Common myeloid progenitor, CD34-positive (primary cell): ENCODE measurements at regions not wholly inside any gene's neighbourhood (a gene's known extent, or its start where the extent isn't known, plus 50 kb on each side); places are given as distances from the start of the nearest gene placed in this dataset.
"Not testable (repeated sequence)": the region's sequence is repeated elsewhere in the genome, so short reads cannot be mapped to it uniquely, and the experiment has no call there.

ENCODE experiments used
- CTCF ChIA-PET: fragments of 350-600 bp; sonication (Branson Sonifier 250); formaldehyde crosslinking; loops from one replicate; lab custom pipeline; 2021; ENCODE audit warnings: antibody characterized with exemption; lab: Charles Lee
- POLR2A ChIA-PET: fragments of 350-600 bp; sonication (Branson Sonifier 250); formaldehyde crosslinking; loops from one replicate; lab custom pipeline; 2021; ENCODE audit warnings: antibody characterized with exemption; lab: Charles Lee
- DNase-seq, 3 donors: peaks; one replicate each; pipeline versions ENCODE4 v3.0.0 to v3.0.0-alpha.2; 2013
- H3K27ac ChIP-seq, 2 experiments: 1 replicate in 1 of 2; 2 replicates in 1 of 2; pipeline ENCODE4 v1.7.0; 2013; ENCODE audit warnings: inconsistent platforms in 2 of 2, low read length in 2 of 2, mild to moderate bottlenecking in 2 of 2, low read depth in 1 of 2, moderate library complexity in 1 of 2; ENCODE audit not compliant: severe bottlenecking in 2 of 2, insufficient read depth in 1 of 2, poor library complexity in 1 of 2
- H3K27me3 ChIP-seq, 5 experiments: replicated peaks in 2 of 5; 1 replicate in 3 of 5; 2 replicates in 2 of 5; pipeline versions ENCODE4 v1.6.1 to v1.7.0; 2013; ENCODE audit warnings: low read length in 4 of 5, mild to moderate bottlenecking in 2 of 5, moderate library complexity in 2 of 5, inconsistent platforms in 1 of 5; ENCODE audit not compliant: insufficient read depth in 5 of 5, control insufficient read depth in 4 of 5
- H3K36me3 ChIP-seq, 4 experiments: 1 replicate in 2 of 4; 2 replicates in 2 of 4; pipeline versions ENCODE4 v1.6.1 to v1.7.0; 2013; ENCODE audit warnings: low read length in 3 of 4, control low read depth in 1 of 4, mild to moderate bottlenecking in 1 of 4; ENCODE audit not compliant: control insufficient read depth in 4 of 4, insufficient read depth in 4 of 4
- H3K4me1 ChIP-seq, 4 experiments: 1 replicate in 3 of 4; 2 replicates in 1 of 4; pipeline versions ENCODE4 v1.6.1 to v1.7.1; 2013; ENCODE audit warnings: low read length in 3 of 4, mild to moderate bottlenecking in 3 of 4, control low read depth in 1 of 4, inconsistent platforms in 1 of 4, moderate library complexity in 1 of 4; ENCODE audit not compliant: control insufficient read depth in 4 of 4, insufficient read depth in 4 of 4; ENCODE audit errors: control extremely low read depth in 1 of 4
- H3K4me3 ChIP-seq, 7 experiments: 1 replicate in 4 of 7; 2 replicates in 3 of 7; pipeline versions ENCODE4 v1.5.1 to v1.7.0; 2013; ENCODE audit warnings: mild to moderate bottlenecking in 7 of 7, low read length in 6 of 7, moderate library complexity in 6 of 7, inconsistent platforms in 2 of 7, low read depth in 2 of 7, control low read depth in 1 of 7; ENCODE audit not compliant: insufficient read depth in 4 of 7, control insufficient read depth in 1 of 7; ENCODE audit errors: extremely low read depth in 1 of 7
- H3K9me3 ChIP-seq, 5 experiments: 1 replicate in 4 of 5; 2 replicates in 1 of 5; pipeline versions ENCODE4 v1.6.1 to v1.7.1; 2013; ENCODE audit warnings: low read length in 4 of 5, mild to moderate bottlenecking in 2 of 5, inconsistent platforms in 1 of 5, low read depth in 1 of 5, moderate library complexity in 1 of 5; ENCODE audit not compliant: control insufficient read depth in 4 of 5, insufficient read depth in 2 of 5; ENCODE audit errors: control extremely low read depth in 1 of 5
- WGBS: methylation state at CpG from one replicate; pipeline ENCODE4 v1.1.5; 2013; ENCODE audit not compliant: insufficient coverage; 5-methylcytosine and 5-hydroxymethylcytosine counted together

DNA sequence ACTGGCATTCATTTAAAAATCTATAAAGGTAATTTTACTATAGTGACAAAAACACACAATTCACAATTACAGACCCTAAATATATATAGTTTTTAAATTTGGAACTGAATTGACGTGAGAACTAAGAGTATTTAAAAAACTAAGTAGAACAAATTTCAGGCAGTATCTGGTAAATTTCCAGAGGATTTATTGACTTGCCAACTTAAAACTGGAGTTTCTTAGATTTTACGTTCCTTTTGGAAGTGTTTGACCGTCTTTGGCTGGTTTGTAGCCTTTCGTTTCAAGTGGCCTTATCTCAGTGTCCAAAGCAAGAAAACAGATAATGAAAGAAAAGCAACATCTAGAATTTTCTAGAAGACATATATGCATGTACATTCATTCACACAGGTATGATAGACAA is 234.4 kb upstream of the VLDLR start:
- ChIA-PET POLR2A (no interaction called here), CTCF (no interaction called here)
- 100% methylated on average over 2 of the region's 4 CpGs for WGBS
- Histone ChIP-seq H3K4me3 (no peak overlapping the region), H3K4me1 (no peaks in the 10 kb centered on the region), H3K27ac (no peak overlapping the region), H3K36me3 (no peaks in the 10 kb centered on the region), H3K9me3 (no peaks in the 10 kb centered on the region), H3K27me3 (no peaks in the 10 kb centered on the region)
- no peak for DNase-seq

DNA sequence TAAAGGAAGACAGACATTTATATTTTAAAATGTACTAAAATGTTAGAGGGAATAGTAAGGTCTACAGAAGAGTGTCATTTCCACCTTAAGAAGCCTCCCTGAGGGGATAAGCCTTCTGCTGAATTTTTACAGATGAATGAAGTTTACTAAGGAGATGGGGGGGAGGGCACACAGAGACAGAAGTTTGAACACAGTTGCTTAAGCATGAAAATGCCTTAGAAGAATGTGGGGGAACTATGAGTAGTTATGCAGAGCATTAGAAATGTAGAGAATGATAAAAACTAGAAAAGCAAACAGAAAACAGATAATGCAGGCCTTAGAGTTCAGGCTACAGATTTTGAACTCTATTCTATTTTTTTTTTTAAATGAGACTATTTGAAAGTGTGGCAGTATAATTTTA is 232.2 kb upstream of the VLDLR start:
- Histone ChIP-seq H3K27me3 (no peaks in the 10 kb centered on the region), H3K4me1 (no peaks in the 10 kb centered on the region), H3K27ac (no peak overlapping the region), H3K36me3 (no peaks in the 10 kb centered on the region), H3K9me3 (no peaks in the 10 kb centered on the region), H3K4me3 (no peak overlapping the region)
- no peak for DNase-seq
- ChIA-PET POLR2A (no interaction called here), CTCF (no interaction called here)

DNA sequence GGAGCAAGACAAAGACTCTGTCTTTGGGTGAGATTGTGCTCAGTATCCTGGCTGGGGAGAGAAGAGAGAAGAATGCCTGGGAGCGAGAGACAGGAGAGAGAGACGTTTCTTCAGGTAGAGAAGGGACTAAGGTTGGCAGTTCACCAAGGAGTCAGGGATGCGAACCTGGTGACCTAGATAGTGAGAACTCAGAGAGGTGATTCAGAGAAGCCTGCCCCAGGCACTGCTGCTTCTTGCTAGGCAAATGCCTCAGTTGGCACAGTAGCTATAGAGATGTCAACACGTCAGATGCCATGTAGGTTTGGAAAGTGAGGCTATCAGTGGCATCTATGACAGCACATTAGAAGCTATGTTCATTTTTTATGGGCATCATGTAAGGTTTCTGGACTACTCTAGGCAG is 231.6 kb upstream of the VLDLR start:
- Histone ChIP-seq H3K27me3 (no peaks in the 10 kb centered on the region), H3K4me3 (no peak overlapping the region), H3K27ac (no peak overlapping the region), H3K4me1 (no peaks in the 10 kb centered on the region), H3K36me3 (no peaks in the 10 kb centered on the region), H3K9me3 (no peaks in the 10 kb centered on the region)
- ChIA-PET CTCF (no interaction called here), POLR2A (no interaction called here)
- 90% methylated on average over 4 of the region's 4 CpGs for WGBS
- DNase-seq, result no peak

DNA sequence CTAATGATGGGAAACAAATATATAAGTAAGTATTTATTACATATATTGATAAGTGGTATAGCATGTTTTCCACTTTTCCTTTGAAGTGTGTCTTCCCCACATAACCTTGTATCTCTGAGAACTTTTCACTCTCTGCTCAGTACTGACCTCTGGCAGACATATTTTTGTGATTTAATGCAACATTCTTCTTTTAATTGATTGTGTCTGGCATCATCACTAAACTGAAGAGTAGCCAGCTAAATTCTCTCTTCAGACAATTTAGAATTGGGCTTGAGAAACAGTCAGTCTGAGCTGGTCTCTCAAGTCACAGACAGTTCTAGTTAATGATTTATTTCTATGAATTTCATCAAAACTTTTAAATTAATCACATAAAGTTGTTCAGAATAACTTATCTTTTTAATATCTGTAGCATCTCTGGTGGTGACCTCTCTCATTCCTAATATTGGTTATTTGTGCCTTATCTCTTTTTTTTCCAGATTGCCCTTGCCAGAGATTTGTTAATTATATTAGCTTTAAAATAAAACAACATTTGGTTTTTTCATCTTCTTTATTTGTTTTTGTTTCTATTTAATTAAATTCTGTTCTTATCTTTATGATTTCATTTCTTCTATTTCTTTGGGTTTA is 230.0 kb upstream of the VLDLR start:
- H3K27me3 ChIP-seq, H3K36me3 ChIP-seq, CTCF ChIA-PET, H3K4me1 ChIP-seq, H3K27ac ChIP-seq, POLR2A ChIA-PET, DNase-seq, H3K9me3 ChIP-seq, H3K4me3 ChIP-seq: not testable (repeated sequence)

DNA sequence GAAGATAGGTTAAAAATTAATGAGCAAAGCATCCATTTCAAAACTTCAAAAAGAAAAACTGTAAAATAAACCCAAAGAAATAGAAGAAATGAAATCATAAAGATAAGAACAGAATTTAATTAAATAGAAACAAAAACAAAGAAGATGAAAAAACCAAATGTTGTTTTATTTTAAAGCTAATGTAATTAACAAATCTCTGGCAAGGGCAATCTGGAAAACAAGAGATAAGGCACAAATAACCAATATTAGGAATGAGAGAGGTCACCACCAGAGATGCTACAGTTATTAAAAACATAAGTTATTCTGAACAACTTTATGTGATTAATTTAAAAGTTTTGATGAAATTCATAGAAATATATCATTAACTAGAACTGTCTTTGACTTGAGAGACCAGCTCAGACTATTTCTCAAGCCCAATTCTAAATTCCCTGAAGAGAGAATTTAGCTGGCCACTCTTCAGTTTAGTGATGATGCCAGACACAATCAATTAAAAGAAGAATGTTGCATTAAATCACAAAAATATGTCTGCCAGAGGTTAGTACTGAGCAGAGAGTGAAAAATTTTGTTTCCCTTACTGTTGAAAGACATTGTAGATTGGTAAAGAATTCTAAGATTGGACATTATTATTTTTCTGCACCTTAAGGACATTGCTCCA is 227.4 kb upstream of the VLDLR start:
- H3K36me3 ChIP-seq, CTCF ChIA-PET, H3K27ac ChIP-seq, H3K27me3 ChIP-seq, H3K4me3 ChIP-seq, DNase-seq, H3K4me1 ChIP-seq, POLR2A ChIA-PET, H3K9me3 ChIP-seq: not testable (repeated sequence)

DNA sequence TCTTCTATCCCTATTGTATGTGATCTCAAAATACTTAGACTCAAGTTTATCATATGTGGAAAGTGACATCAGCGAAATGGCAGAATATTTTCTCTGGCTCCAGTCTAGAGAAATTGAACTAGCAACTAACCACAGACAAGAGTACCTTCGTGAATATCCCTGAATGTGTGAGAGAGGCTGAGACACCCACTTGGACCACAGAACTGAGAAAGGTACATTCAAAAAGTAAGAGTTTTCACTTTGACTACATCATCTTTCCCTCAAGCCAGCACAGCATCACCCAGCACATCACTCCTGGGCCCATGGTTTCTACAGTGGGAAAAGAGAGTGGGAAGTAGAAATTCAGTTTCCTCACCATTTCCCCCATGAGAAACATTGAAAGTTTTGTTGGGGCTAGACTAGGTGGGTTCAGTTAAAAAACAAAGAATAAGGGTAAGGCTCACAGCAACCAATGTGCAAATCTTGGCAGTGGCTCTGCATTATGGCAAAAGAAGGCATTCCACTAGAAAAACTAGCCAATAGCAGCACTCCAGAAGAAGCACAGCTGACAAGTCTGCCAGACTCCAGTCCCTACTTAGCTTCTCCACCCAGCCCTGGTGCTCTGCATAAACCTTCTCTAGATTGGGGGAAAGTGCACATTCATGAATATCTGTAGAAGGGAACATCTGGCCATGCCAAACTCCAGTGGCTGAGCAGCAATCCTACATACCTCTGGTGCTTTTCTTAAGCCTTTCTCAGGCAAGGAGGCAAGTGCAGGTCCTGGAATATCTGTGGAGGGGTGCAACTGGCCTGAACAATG is 225.6 kb upstream of the VLDLR start:
- WGBS, result 100% methylated on average over 2 of the region's 2 CpGs
- CTCF ChIA-PET, result no interaction called here

DNA sequence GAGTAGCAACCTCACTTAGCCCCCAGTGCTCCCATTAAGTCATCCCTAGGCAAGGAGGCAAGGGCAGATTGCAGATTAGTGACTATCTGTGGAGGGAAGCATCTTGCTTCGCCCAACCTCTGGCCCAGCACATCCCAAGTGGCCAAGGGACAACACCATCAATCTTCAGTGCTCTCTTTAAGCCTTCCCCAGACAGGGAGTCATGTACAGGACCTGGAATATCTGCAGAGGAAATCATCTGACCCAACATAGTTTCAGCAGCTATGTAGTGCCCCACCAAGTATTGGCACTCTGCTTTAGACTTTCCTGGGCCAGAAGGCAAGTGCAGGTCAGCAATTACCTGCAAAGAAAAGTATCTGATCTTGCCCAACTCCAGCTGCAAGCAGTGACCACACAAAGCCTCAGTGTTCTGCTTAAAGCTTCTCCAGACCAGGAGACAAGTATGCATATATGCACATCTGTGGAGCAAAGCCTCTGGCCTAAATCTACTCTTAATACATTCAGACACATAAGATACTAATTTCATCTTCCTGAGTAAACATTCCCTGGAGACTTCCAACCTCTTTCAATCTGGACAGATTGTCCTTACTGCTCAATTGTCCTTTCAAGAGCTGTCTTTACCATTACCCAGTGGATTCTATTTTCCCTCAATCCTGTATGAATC is 224.8 kb upstream of the VLDLR start:
- POLR2A ChIA-PET, result no interaction called here

More for the DNA sequence above, 225.6 kb upstream of the VLDLR start:
- Histone ChIP-seq H3K4me3 (no peak overlapping the region), H3K9me3 (no peaks in the 10 kb centered on the region), H3K27ac (no peak overlapping the region), H3K4me1 (no peaks in the 10 kb centered on the region), H3K27me3 (no peaks in the 10 kb centered on the region), H3K36me3 (no peaks in the 10 kb centered on the region)
- no peak for DNase-seq
- POLR2A ChIA-PET, result no interaction called here

More for the DNA sequence above, 224.8 kb upstream of the VLDLR start:
- H3K27me3 ChIP-seq, result no peaks in the 10 kb centered on the region
- no peaks in the 10 kb centered on the region for H3K9me3 ChIP-seq
- H3K27ac ChIP-seq, result no peak overlapping the region
- no peak overlapping the region for H3K4me3 ChIP-seq
- 50% methylated on average over 1 of the region's 1 CpG for WGBS
- H3K36me3 ChIP-seq, result no peaks in the 10 kb centered on the region
- DNase-seq, result no peak
- H3K4me1 ChIP-seq, result no peaks in the 10 kb centered on the region
- CTCF ChIA-PET, result no interaction called here
